ENCODE measurements at regions not wholly inside any gene's neighbourhood (a gene's known extent, or its start where the extent isn't known, plus 50 kb on each side); places are given as distances from the start of the nearest gene placed in this dataset.
A peak's percentile ranks its signal among the peaks of the same experiment; 100 is the strongest.
"Not testable (repeated sequence)": the region's sequence is repeated elsewhere in the genome, so short reads cannot be mapped to it uniquely, and the experiment has no call there.

DNA sequence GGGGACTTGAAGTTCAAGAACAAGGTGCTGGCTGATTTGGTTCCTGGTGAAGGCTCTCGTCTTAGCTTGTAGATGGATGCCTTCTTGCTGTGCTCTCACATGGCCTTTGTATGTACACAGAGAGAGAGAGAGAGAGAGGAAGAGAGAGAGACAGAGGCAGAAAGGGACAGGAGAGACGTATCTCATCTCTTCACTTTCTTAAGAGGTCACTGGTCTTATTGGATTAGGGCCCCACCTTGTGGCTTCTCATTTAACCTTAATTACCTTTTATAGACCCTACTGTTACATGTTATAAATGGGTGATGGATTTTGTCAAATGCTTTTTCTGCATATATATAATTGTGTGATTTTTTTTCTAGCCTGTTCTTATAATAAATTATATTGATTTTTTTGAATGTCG is 1444.2 kb downstream of the ADGRL3 start:
- Histone ChIP-seq H3K9me3 (ENCODE audit: control insufficient read depth in 2 of 2, insufficient read depth in 1 of 2, low read length in 1 of 2) (no peaks in the 10 kb centered on the region), H3K4me1 (ENCODE audit: control insufficient read depth in 2 of 2, insufficient read depth in 2 of 2, low read length in 2 of 2) (no peaks in the 10 kb centered on the region), H3K36me3 (ENCODE audit: control insufficient read depth in 2 of 2, insufficient read depth in 2 of 2, low read length in 1 of 2) (no peaks in the 10 kb centered on the region), H3K4me3 (ENCODE audit: low read length in 2 of 2) (no peak overlapping the region), H3K27me3 (ENCODE audit: control insufficient read depth in 2 of 2, insufficient read depth in 1 of 2, low read length in 1 of 2) (no peaks in the 10 kb centered on the region), H3K27ac (ENCODE audit: low read depth in 1 of 2, low read length in 1 of 2) (no peak overlapping the region)
- peak in 2 of 9 donors; percentile 1 for DNase-seq (ENCODE audit: low read depth in 6 of 9, low spot score in 9 of 9)
- 53% methylated on average over 3 of the region's 3 CpGs for WGBS

DNA sequence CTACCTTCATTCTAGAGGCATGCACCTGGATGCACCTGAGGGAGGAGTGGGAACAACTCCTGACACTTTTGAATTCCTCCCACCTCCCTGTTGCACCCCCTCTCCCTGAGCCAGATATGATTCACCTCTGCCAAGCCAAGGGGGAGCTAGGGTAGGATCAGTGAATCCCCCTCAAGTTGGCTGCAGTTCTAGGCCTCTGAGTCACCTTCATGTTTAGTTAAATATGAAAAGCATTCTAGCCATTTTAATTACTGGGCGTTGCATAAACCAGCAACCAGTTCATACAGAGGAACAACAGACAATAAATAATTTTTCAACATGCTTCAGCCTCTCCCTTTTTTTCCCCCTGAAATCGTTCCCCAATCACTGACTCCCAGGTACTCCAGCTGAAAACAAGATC is 1440.2 kb downstream of the ADGRL3 start:
- Histone ChIP-seq H3K9me3 (ENCODE audit: control insufficient read depth in 2 of 2, insufficient read depth in 1 of 2, low read length in 1 of 2) (no peaks in the 10 kb centered on the region), H3K4me3 (ENCODE audit: low read length in 2 of 2) (no peak overlapping the region), H3K36me3 (ENCODE audit: control insufficient read depth in 2 of 2, insufficient read depth in 2 of 2, low read length in 1 of 2) (no peaks in the 10 kb centered on the region), H3K27ac (ENCODE audit: low read depth in 1 of 2, low read length in 1 of 2) (no peak overlapping the region), H3K4me1 (ENCODE audit: control insufficient read depth in 2 of 2, insufficient read depth in 2 of 2, low read length in 2 of 2) (no peaks in the 10 kb centered on the region), H3K27me3 (ENCODE audit: control insufficient read depth in 2 of 2, insufficient read depth in 1 of 2, low read length in 1 of 2) (no peaks in the 10 kb centered on the region)
- DNase-seq (ENCODE audit: low read depth in 6 of 9, low spot score in 9 of 9), result no peak
- WGBS, result 80% methylated on average over 2 of the region's 2 CpGs

DNA sequence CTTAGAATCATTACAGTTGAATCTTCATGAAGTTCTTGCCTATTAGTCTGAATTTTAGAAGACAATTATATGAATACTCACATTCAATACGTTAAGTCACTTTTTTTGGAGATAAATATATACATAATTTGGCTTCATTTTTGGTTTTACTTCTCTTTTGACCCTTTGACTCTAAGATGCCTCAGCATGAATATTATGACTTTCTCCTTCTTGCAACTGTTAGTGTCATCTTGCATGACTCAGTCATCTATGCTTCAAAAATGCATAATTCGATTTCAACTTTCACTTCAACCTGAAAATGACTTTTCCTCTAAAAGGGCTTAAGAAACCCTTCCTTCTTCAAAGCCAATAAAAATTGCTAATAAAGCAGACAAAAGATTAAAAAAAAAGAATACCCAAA is 1427.5 kb downstream of the ADGRL3 start:
- WGBS, result 88% methylated on average over 2 of the region's 2 CpGs
- no peaks in the 10 kb centered on the region for H3K9me3 ChIP-seq (ENCODE audit: control insufficient read depth in 2 of 2, insufficient read depth in 1 of 2, low read length in 1 of 2)
- DNase-seq (ENCODE audit: low read depth in 6 of 9, low spot score in 9 of 9), result no peak
- no peaks in the 10 kb centered on the region for H3K27me3 ChIP-seq (ENCODE audit: control insufficient read depth in 2 of 2, insufficient read depth in 1 of 2, low read length in 1 of 2)
- H3K4me1 ChIP-seq (ENCODE audit: control insufficient read depth in 2 of 2, insufficient read depth in 2 of 2, low read length in 2 of 2), result no peaks in the 10 kb centered on the region
- H3K27ac ChIP-seq (ENCODE audit: low read depth in 1 of 2, low read length in 1 of 2), result no peak overlapping the region
- no peak overlapping the region for H3K4me3 ChIP-seq (ENCODE audit: low read length in 2 of 2)
- no peaks in the 10 kb centered on the region for H3K36me3 ChIP-seq (ENCODE audit: control insufficient read depth in 2 of 2, insufficient read depth in 2 of 2, low read length in 1 of 2)

DNA sequence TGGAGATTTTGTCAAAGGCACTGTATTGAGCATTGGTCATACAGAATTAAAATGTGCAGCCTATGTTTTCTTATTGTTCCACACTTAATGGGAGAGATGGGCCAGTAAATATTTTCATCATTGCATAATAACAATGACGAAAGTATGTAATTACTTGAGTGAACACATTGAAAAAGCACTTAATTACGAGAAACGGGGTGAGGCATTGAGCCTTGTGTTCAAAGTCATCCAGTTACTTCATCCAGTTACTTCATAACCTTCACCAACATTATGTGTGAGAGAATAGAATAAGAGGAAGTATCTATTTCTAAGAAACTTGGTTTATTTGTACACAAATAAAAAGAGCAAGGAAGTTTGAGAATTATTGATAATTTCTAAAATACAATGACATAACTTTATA is 1427.0 kb downstream of the ADGRL3 start:
- Histone ChIP-seq H3K36me3 (ENCODE audit: control insufficient read depth in 2 of 2, insufficient read depth in 2 of 2, low read length in 1 of 2) (no peaks in the 10 kb centered on the region), H3K27me3 (ENCODE audit: control insufficient read depth in 2 of 2, insufficient read depth in 1 of 2, low read length in 1 of 2) (no peaks in the 10 kb centered on the region), H3K4me1 (ENCODE audit: control insufficient read depth in 2 of 2, insufficient read depth in 2 of 2, low read length in 2 of 2) (no peaks in the 10 kb centered on the region), H3K4me3 (ENCODE audit: low read length in 2 of 2) (no peak overlapping the region), H3K27ac (ENCODE audit: low read depth in 1 of 2, low read length in 1 of 2) (no peak overlapping the region), H3K9me3 (ENCODE audit: control insufficient read depth in 2 of 2, insufficient read depth in 1 of 2, low read length in 1 of 2) (no peaks in the 10 kb centered on the region)
- DNase-seq (ENCODE audit: low read depth in 6 of 9, low spot score in 9 of 9), result no peak
- 95% methylated on average over 3 of the region's 3 CpGs for WGBS

DNA sequence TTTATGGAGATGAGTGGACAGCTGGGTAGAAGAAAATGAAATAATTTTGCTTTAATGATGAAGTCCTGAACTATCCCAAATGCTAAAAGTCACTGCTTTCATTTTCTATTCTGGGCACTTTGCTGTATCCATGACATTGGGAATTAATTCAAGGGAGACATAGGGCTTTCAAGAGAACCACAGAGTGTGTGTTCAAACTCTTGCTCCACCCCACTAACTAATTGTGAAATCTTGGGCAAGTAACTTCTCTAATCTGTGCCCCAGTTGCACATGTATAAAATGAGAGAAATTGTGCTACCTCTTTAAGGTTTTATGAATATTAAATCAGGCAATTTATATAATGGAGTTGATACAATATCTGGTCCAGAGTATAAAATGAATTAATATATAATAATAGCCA is 1422.0 kb downstream of the ADGRL3 start:
- H3K4me3 ChIP-seq (ENCODE audit: low read length in 2 of 2), result no peak overlapping the region
- no peaks in the 10 kb centered on the region for H3K4me1 ChIP-seq (ENCODE audit: control insufficient read depth in 2 of 2, insufficient read depth in 2 of 2, low read length in 2 of 2)
- no peaks in the 10 kb centered on the region for H3K36me3 ChIP-seq (ENCODE audit: control insufficient read depth in 2 of 2, insufficient read depth in 2 of 2, low read length in 1 of 2)
- DNase-seq (ENCODE audit: low read depth in 6 of 9, low spot score in 9 of 9), result no peak
- H3K9me3 ChIP-seq (ENCODE audit: control insufficient read depth in 2 of 2, insufficient read depth in 1 of 2, low read length in 1 of 2), result no peaks in the 10 kb centered on the region
- no peak overlapping the region for H3K27ac ChIP-seq (ENCODE audit: low read depth in 1 of 2, low read length in 1 of 2)
- no peaks in the 10 kb centered on the region for H3K27me3 ChIP-seq (ENCODE audit: control insufficient read depth in 2 of 2, insufficient read depth in 1 of 2, low read length in 1 of 2)

DNA sequence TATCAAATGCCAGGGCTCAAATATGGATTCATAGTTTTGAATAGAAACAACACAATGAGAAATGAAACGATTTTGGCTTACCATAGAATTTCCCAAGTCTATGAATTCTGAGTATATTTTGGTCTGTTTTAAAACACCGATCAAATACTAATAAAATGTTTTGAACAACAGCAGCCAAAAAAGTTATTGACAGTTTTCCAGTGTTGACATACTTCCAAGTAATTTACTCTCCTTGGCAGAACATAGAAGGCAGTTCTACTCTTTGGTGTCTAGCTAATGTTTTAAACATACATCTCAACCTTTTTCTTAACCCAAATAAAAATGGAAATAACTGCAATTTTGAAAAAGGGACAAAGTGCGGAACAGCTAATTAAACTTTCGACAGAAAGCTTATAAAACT is 1419.8 kb downstream of the ADGRL3 start:
- no peaks in the 10 kb centered on the region for H3K4me1 ChIP-seq (ENCODE audit: control insufficient read depth in 2 of 2, insufficient read depth in 2 of 2, low read length in 2 of 2)
- 93% methylated on average over 4 of the region's 4 CpGs for WGBS
- no peaks in the 10 kb centered on the region for H3K36me3 ChIP-seq (ENCODE audit: control insufficient read depth in 2 of 2, insufficient read depth in 2 of 2, low read length in 1 of 2)
- DNase-seq (ENCODE audit: low read depth in 6 of 9, low spot score in 9 of 9), result no peak
- peaks cover 0 to 7% of the 10 kb centered on the region in 2 donors for H3K9me3 ChIP-seq (ENCODE audit: control insufficient read depth in 2 of 2, insufficient read depth in 1 of 2, low read length in 1 of 2)
- H3K27me3 ChIP-seq (ENCODE audit: control insufficient read depth in 2 of 2, insufficient read depth in 1 of 2, low read length in 1 of 2), result no peaks in the 10 kb centered on the region
- H3K27ac ChIP-seq (ENCODE audit: low read depth in 1 of 2, low read length in 1 of 2), result no peak overlapping the region
- H3K4me3 ChIP-seq (ENCODE audit: low read length in 2 of 2), result no peak overlapping the region

DNA sequence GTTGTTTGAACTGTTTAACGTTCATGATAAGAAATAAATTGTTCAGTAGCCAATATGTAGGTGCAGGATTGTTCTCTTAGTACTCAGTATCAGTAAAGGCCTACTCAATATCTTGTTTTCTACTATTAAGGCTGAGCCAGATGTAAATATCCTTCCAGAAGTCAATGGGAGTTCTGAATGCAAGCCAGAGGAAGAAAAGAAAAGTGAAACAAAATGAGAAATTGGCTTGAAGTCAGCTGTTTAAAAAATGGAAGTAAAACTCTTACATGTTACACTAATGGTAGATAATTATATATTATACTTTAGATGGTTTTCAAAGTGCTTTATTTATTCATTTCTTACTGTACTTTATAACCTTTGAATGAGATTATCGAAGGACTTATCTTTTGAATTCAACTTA is 1417.9 kb downstream of the ADGRL3 start:
- H3K4me3 ChIP-seq (ENCODE audit: low read length in 2 of 2), result no peak overlapping the region
- H3K27me3 ChIP-seq (ENCODE audit: control insufficient read depth in 2 of 2, insufficient read depth in 1 of 2, low read length in 1 of 2), result no peaks in the 10 kb centered on the region
- no peaks in the 10 kb centered on the region for H3K4me1 ChIP-seq (ENCODE audit: control insufficient read depth in 2 of 2, insufficient read depth in 2 of 2, low read length in 2 of 2)
- peak in 1 of 9 donors; percentile 1 for DNase-seq (ENCODE audit: low read depth in 6 of 9, low spot score in 9 of 9)
- H3K36me3 ChIP-seq (ENCODE audit: control insufficient read depth in 2 of 2, insufficient read depth in 2 of 2, low read length in 1 of 2), result no peaks in the 10 kb centered on the region
- H3K9me3 ChIP-seq (ENCODE audit: control insufficient read depth in 2 of 2, insufficient read depth in 1 of 2, low read length in 1 of 2), result peaks cover 0 to 14% of the 10 kb centered on the region in 2 donors
- H3K27ac ChIP-seq (ENCODE audit: low read depth in 1 of 2, low read length in 1 of 2), result no peak overlapping the region
- WGBS, result 81% methylated on average over 2 of the region's 2 CpGs

DNA sequence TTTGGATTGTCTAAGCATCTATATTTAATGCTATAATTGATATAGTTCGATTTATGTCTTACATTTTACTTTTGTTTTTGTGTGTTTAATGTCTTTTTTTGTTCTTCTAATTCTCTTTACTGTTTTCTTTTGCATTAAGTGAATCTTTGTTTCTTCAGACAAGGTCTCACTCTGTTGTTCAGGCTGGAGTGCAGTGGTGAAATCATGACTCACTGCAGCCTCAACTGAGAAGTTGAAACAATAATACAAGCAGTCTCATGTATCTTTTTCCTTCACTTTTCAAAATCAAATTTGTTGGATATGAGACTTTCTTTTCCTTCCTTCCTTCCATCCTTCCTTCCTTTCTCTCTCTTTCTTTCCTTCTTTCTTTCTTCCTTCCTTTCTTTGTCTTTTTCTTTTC is 1401.6 kb downstream of the ADGRL3 start:
- Histone ChIP-seq H3K9me3 (ENCODE audit: control insufficient read depth in 2 of 2, insufficient read depth in 1 of 2, low read length in 1 of 2) (no peaks in the 10 kb centered on the region), H3K36me3 (ENCODE audit: control insufficient read depth in 2 of 2, insufficient read depth in 2 of 2, low read length in 1 of 2) (no peaks in the 10 kb centered on the region), H3K27me3 (ENCODE audit: control insufficient read depth in 2 of 2, insufficient read depth in 1 of 2, low read length in 1 of 2) (no peaks in the 10 kb centered on the region), H3K4me3 (ENCODE audit: low read length in 2 of 2) (no peak overlapping the region), H3K4me1 (ENCODE audit: control insufficient read depth in 2 of 2, insufficient read depth in 2 of 2, low read length in 2 of 2) (no peaks in the 10 kb centered on the region), H3K27ac (ENCODE audit: low read depth in 1 of 2, low read length in 1 of 2) (no peak overlapping the region)
- 75% methylated on average over 1 of the region's 1 CpG for WGBS
- no peak for DNase-seq (ENCODE audit: low read depth in 6 of 9, low spot score in 9 of 9)

DNA sequence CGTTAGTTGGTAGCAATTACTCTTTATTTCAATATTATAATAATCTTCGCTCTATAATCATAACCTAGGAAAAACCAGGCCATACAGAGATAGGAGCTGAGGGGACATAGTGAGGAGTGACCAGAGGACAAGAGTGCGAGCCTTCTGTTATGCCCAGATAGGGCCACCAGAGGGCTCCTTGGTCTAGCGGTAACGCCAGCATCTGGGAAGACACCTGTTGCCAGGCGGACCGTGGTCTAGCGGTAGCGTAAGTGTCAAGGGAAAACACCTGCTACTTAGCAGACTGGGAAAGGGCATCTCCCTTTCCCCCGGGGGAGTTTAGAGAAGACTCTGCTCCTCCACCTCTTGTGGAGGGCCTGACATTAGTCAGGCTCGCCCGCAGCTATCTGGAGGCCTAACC is 1395.1 kb downstream of the ADGRL3 start:
- H3K27me3 ChIP-seq (ENCODE audit: control insufficient read depth in 2 of 2, insufficient read depth in 1 of 2, low read length in 1 of 2); H3K36me3 ChIP-seq (ENCODE audit: control insufficient read depth in 2 of 2, insufficient read depth in 2 of 2, low read length in 1 of 2); H3K4me1 ChIP-seq (ENCODE audit: control insufficient read depth in 2 of 2, insufficient read depth in 2 of 2, low read length in 2 of 2); H3K9me3 ChIP-seq (ENCODE audit: control insufficient read depth in 2 of 2, insufficient read depth in 1 of 2, low read length in 1 of 2); H3K4me3 ChIP-seq (ENCODE audit: low read length in 2 of 2); DNase-seq (ENCODE audit: low read depth in 6 of 9, low spot score in 9 of 9); H3K27ac ChIP-seq (ENCODE audit: low read depth in 1 of 2, low read length in 1 of 2): not testable (repeated sequence)
- WGBS, result 85% methylated on average over 12 of the region's 12 CpGs

DNA sequence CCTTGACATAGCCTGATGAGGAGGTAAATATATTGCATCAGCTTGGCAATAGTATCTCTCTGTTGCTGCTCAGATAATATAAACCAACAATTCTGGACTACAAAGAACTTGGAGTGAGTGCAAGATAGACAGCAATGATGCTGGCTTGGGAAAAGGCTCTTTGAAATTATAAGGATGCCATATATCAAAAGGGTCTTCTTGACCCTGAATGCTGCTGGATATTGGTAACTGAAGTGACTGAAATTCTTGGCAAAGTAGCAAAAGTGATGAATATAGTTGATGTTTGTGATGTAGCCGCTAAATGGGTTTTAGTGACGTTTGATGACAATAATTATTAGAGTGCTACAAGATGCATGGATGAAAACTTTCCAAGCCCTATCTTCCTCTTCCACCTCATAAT is 1391.6 kb downstream of the ADGRL3 start:
- DNase-seq (ENCODE audit: low read depth in 6 of 9, low spot score in 9 of 9), result no peak
- H3K4me1 ChIP-seq (ENCODE audit: control insufficient read depth in 2 of 2, insufficient read depth in 2 of 2, low read length in 2 of 2), result no peaks in the 10 kb centered on the region
- peaks cover 0 to 8% of the 10 kb centered on the region in 2 donors for H3K9me3 ChIP-seq (ENCODE audit: control insufficient read depth in 2 of 2, insufficient read depth in 1 of 2, low read length in 1 of 2)
- H3K27me3 ChIP-seq (ENCODE audit: control insufficient read depth in 2 of 2, insufficient read depth in 1 of 2, low read length in 1 of 2), result no peaks in the 10 kb centered on the region
- H3K4me3 ChIP-seq (ENCODE audit: low read length in 2 of 2), result no peak overlapping the region
- no peaks in the 10 kb centered on the region for H3K36me3 ChIP-seq (ENCODE audit: control insufficient read depth in 2 of 2, insufficient read depth in 2 of 2, low read length in 1 of 2)
- H3K27ac ChIP-seq (ENCODE audit: low read depth in 1 of 2, low read length in 1 of 2), result no peak overlapping the region
- 96% methylated on average over 2 of the region's 2 CpGs for WGBS

Data from thymus (tissue), 11 donors.